ENCODE measurements at regions not wholly inside any gene's neighbourhood (a gene's known extent, or its start where the extent isn't known, plus 50 kb on each side); places are given as distances from the start of the nearest gene placed in this dataset.

GRCh38 chr5:107803728-107804127, 133.0 kb upstream of the EFNA5 start:
- no peak for DNase-seq
- Mint-ChIP-seq H3K27me3 (ENCODE audit: low read depth, poor library complexity) (peaks cover 4% of the 10 kb centered on the region), H3K4me1 (peaks cover 7% of the 10 kb centered on the region), H3K36me3 (ENCODE audit: low read depth) (no peaks in the 10 kb centered on the region), H3K9me3 (no peaks in the 10 kb centered on the region), H3K4me3 (no peak overlapping the region), H3K27ac (no peak overlapping the region)
- TF ChIP-seq CTCF (IDR thresholded peaks at IDR 0.05): no peak

GRCh38 chr5:107801061-107801460, 130.3 kb upstream of the EFNA5 start:
- peaks cover 2% of the 10 kb centered on the region for H3K9me3 Mint-ChIP-seq
- H3K27me3 Mint-ChIP-seq (ENCODE audit: low read depth, poor library complexity): peaks cover 4% of the 10 kb centered on the region
- H3K4me1 Mint-ChIP-seq: peaks cover 7% of the 10 kb centered on the region
- H3K27ac Mint-ChIP-seq: no peak overlapping the region
- H3K36me3 Mint-ChIP-seq (ENCODE audit: low read depth): no peaks in the 10 kb centered on the region
- no peak overlapping the region for H3K4me3 Mint-ChIP-seq
- TF ChIP-seq CTCF (IDR thresholded peaks at IDR 0.05): no peak
- no peak for DNase-seq

GRCh38 chr5:107799306-107799705, 128.6 kb upstream of the EFNA5 start:
- Mint-ChIP-seq H3K4me3 (no peak overlapping the region), H3K9me3 (peaks cover 13% of the 10 kb centered on the region), H3K4me1 (peaks cover 7% of the 10 kb centered on the region), H3K36me3 (ENCODE audit: low read depth) (no peaks in the 10 kb centered on the region), H3K27ac (no peak overlapping the region), H3K27me3 (ENCODE audit: low read depth, poor library complexity) (peaks cover 4% of the 10 kb centered on the region)
- DNase-seq: no peak
- TF ChIP-seq CTCF (IDR thresholded peaks at IDR 0.05): no peak

- Mint-ChIP-seq H3K4me3 (no peak overlapping the region), H3K27me3 (ENCODE audit: low read depth, poor library complexity) (peaks cover 4% of the 10 kb centered on the region), H3K4me1 (peaks cover 12% of the 10 kb centered on the region), H3K27ac (no peak overlapping the region), H3K36me3 (ENCODE audit: low read depth) (no peaks in the 10 kb centered on the region), H3K9me3 (peaks cover 17% of the 10 kb centered on the region)
- no peak for TF ChIP-seq CTCF (IDR thresholded peaks at IDR 0.05)
- DNase-seq: no peak
Observed at GRCh38 chr5:107796797-107797196, 126.1 kb upstream of the EFNA5 start.

GRCh38 chr5:107794741-107795140, 124.0 kb upstream of the EFNA5 start:
- H3K27ac Mint-ChIP-seq: no peak overlapping the region
- no peak for TF ChIP-seq CTCF (IDR thresholded peaks at IDR 0.05)
- H3K36me3 Mint-ChIP-seq (ENCODE audit: low read depth): no peaks in the 10 kb centered on the region
- H3K4me1 Mint-ChIP-seq: peaks cover 12% of the 10 kb centered on the region
- no peak overlapping the region for H3K4me3 Mint-ChIP-seq
- no peak for DNase-seq
- H3K27me3 Mint-ChIP-seq (ENCODE audit: low read depth, poor library complexity): peaks cover 4% of the 10 kb centered on the region
- H3K9me3 Mint-ChIP-seq: peaks cover 17% of the 10 kb centered on the region

GRCh38 chr5:107792940-107793339, 122.2 kb upstream of the EFNA5 start:
- no peak overlapping the region for H3K4me3 Mint-ChIP-seq
- H3K27me3 Mint-ChIP-seq (ENCODE audit: low read depth, poor library complexity): no peaks in the 10 kb centered on the region
- peak overlapping the region; percentile 53 for H3K27ac Mint-ChIP-seq
- H3K9me3 Mint-ChIP-seq: peaks cover 24% of the 10 kb centered on the region
- H3K36me3 Mint-ChIP-seq (ENCODE audit: low read depth): no peaks in the 10 kb centered on the region
- no peak for DNase-seq
- no peak for TF ChIP-seq CTCF (IDR thresholded peaks at IDR 0.05)
- peaks cover 5% of the 10 kb centered on the region for H3K4me1 Mint-ChIP-seq
